ENCODE measurements at regions not wholly inside any gene's neighbourhood (a gene's known extent, or its start where the extent isn't known, plus 50 kb on each side); places are given as distances from the start of the nearest gene placed in this dataset.
"Not testable (repeated sequence)": the region's sequence is repeated elsewhere in the genome, so short reads cannot be mapped to it uniquely, and the experiment has no call there.

- no peak overlapping the region for H3K9ac ChIP-seq (ENCODE audit: low read length in 5 of 5)
- H3K4me3 ChIP-seq (ENCODE audit: low read depth in 1 of 5, low read length in 5 of 5): no peak overlapping the region
- H3K9me3 ChIP-seq (ENCODE audit: control insufficient read depth in 5 of 5, low read length in 5 of 5): no peaks in the 10 kb centered on the region
- no peak overlapping the region for H3K27ac ChIP-seq (ENCODE audit: low read depth, low read length)
- H3K36me3 ChIP-seq (ENCODE audit: control insufficient read depth in 5 of 5, insufficient read depth in 5 of 5, low read length in 5 of 5): no peaks in the 10 kb centered on the region
- H3K27me3 ChIP-seq (ENCODE audit: control insufficient read depth in 5 of 5, insufficient read depth in 4 of 5, low read length in 5 of 5): no peaks in the 10 kb centered on the region
- no peaks in the 10 kb centered on the region for H3K4me1 ChIP-seq (ENCODE audit: control insufficient read depth in 5 of 5, insufficient read depth in 5 of 5, low read length in 5 of 5)
Observed at GRCh38 chr3:154889227-154889634, 190.9 kb upstream of the MME start.

- Histone ChIP-seq H3K4me3 (ENCODE audit: low read depth in 1 of 5, low read length in 5 of 5) (no peak overlapping the region), H3K9me3 (ENCODE audit: control insufficient read depth in 5 of 5, low read length in 5 of 5) (no peaks in the 10 kb centered on the region), H3K27ac (ENCODE audit: low read depth, low read length) (no peak overlapping the region), H3K9ac (ENCODE audit: low read length in 5 of 5) (no peak overlapping the region), H3K36me3 (ENCODE audit: control insufficient read depth in 5 of 5, insufficient read depth in 5 of 5, low read length in 5 of 5) (no peaks in the 10 kb centered on the region), H3K27me3 (ENCODE audit: control insufficient read depth in 5 of 5, insufficient read depth in 4 of 5, low read length in 5 of 5) (no peaks in the 10 kb centered on the region), H3K4me1 (ENCODE audit: control insufficient read depth in 5 of 5, insufficient read depth in 5 of 5, low read length in 5 of 5) (no peaks in the 10 kb centered on the region)
Observed at GRCh38 chr3:154887869-154888268, 192.2 kb upstream of the MME start.

GRCh38 chr3:154886437-154886836 is 193.7 kb upstream of the MME start:
- Histone ChIP-seq H3K9me3 (ENCODE audit: control insufficient read depth in 5 of 5, low read length in 5 of 5) (no peaks in the 10 kb centered on the region), H3K4me3 (ENCODE audit: low read depth in 1 of 5, low read length in 5 of 5) (no peak overlapping the region), H3K36me3 (ENCODE audit: control insufficient read depth in 5 of 5, insufficient read depth in 5 of 5, low read length in 5 of 5) (no peaks in the 10 kb centered on the region), H3K27ac (ENCODE audit: low read depth, low read length) (no peak overlapping the region), H3K27me3 (ENCODE audit: control insufficient read depth in 5 of 5, insufficient read depth in 4 of 5, low read length in 5 of 5) (no peaks in the 10 kb centered on the region), H3K9ac (ENCODE audit: low read length in 5 of 5) (no peak overlapping the region), H3K4me1 (ENCODE audit: control insufficient read depth in 5 of 5, insufficient read depth in 5 of 5, low read length in 5 of 5) (no peaks in the 10 kb centered on the region)

DNA sequence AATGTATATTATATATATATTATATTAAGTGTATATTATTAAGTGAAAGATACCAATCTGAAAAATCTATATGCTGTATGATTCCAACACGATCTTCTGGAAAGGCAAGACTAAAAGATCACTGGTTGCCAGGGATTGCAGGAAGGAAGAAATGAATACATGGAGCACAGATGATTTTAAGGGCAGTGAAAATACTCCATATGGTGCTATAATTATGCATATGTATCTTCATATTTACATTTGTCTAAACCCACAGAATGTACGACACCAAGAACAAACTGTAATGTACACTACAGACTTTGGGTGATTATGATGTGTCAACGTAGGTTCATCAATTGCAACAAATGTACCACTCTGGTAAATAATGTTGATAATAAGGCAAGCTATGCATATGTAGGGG is 194.7 kb upstream of the MME start:
- Histone ChIP-seq H3K27me3 (ENCODE audit: control insufficient read depth in 5 of 5, insufficient read depth in 4 of 5, low read length in 5 of 5) (no peaks in the 10 kb centered on the region), H3K4me1 (ENCODE audit: control insufficient read depth in 5 of 5, insufficient read depth in 5 of 5, low read length in 5 of 5) (no peaks in the 10 kb centered on the region), H3K9ac (ENCODE audit: low read length in 5 of 5) (no peak overlapping the region), H3K9me3 (ENCODE audit: control insufficient read depth in 5 of 5, low read length in 5 of 5) (no peaks in the 10 kb centered on the region), H3K36me3 (ENCODE audit: control insufficient read depth in 5 of 5, insufficient read depth in 5 of 5, low read length in 5 of 5) (no peaks in the 10 kb centered on the region), H3K4me3 (ENCODE audit: low read depth in 1 of 5, low read length in 5 of 5) (no peak overlapping the region), H3K27ac (ENCODE audit: low read depth, low read length) (no peak overlapping the region)

DNA sequence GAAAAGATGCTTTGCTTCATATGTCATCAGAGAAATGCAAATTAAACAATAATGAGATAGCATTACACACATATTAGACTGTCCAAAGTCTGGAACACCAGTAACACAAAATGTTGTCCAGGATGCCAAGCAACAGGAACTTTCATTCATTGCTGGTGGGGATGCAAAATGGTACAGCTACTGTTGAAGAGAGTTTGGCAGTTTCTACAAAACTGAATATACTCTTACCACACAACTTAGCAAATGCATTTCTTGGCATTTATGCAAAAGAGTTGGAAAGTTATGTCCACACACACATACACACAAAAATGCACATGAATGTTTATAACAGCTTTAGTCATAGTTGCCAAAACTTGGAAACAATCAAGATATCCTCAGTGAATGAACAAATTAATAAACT is 195.2 kb upstream of the MME start:
- no peaks in the 10 kb centered on the region for H3K27me3 ChIP-seq (ENCODE audit: control insufficient read depth in 5 of 5, insufficient read depth in 4 of 5, low read length in 5 of 5)
- no peak overlapping the region for H3K9ac ChIP-seq (ENCODE audit: low read length in 5 of 5)
- H3K36me3 ChIP-seq (ENCODE audit: control insufficient read depth in 5 of 5, insufficient read depth in 5 of 5, low read length in 5 of 5): no peaks in the 10 kb centered on the region
- H3K4me3 ChIP-seq (ENCODE audit: low read depth in 1 of 5, low read length in 5 of 5): no peak overlapping the region
- H3K9me3 ChIP-seq (ENCODE audit: control insufficient read depth in 5 of 5, low read length in 5 of 5): no peaks in the 10 kb centered on the region
- no peaks in the 10 kb centered on the region for H3K4me1 ChIP-seq (ENCODE audit: control insufficient read depth in 5 of 5, insufficient read depth in 5 of 5, low read length in 5 of 5)
- no peak overlapping the region for H3K27ac ChIP-seq (ENCODE audit: low read depth, low read length)

GRCh38 chr3:154875142-154875541 is 205.0 kb upstream of the MME start:
- H3K4me3 ChIP-seq (ENCODE audit: low read depth in 1 of 5, low read length in 5 of 5): no peak overlapping the region
- H3K4me1 ChIP-seq (ENCODE audit: control insufficient read depth in 5 of 5, insufficient read depth in 5 of 5, low read length in 5 of 5): peaks cover 0 to 9% (median 4%) of the 10 kb centered on the region in 5 donors
- H3K9me3 ChIP-seq (ENCODE audit: control insufficient read depth in 5 of 5, low read length in 5 of 5): no peaks in the 10 kb centered on the region
- H3K27me3 ChIP-seq (ENCODE audit: control insufficient read depth in 5 of 5, insufficient read depth in 4 of 5, low read length in 5 of 5): no peaks in the 10 kb centered on the region
- no peak overlapping the region for H3K27ac ChIP-seq (ENCODE audit: low read depth, low read length)
- peaks cover 0 to 4% (median 0%) of the 10 kb centered on the region in 5 donors for H3K36me3 ChIP-seq (ENCODE audit: control insufficient read depth in 5 of 5, insufficient read depth in 5 of 5, low read length in 5 of 5)
- no peak overlapping the region for H3K9ac ChIP-seq (ENCODE audit: low read length in 5 of 5)

GRCh38 chr3:154872696-154873095 is 207.4 kb upstream of the MME start:
- Histone ChIP-seq H3K27me3 (ENCODE audit: control insufficient read depth in 5 of 5, insufficient read depth in 4 of 5, low read length in 5 of 5) (no peaks in the 10 kb centered on the region), H3K4me3 (ENCODE audit: low read depth in 1 of 5, low read length in 5 of 5) (no peak overlapping the region), H3K9me3 (ENCODE audit: control insufficient read depth in 5 of 5, low read length in 5 of 5) (no peaks in the 10 kb centered on the region), H3K9ac (ENCODE audit: low read length in 5 of 5) (no peak overlapping the region), H3K36me3 (ENCODE audit: control insufficient read depth in 5 of 5, insufficient read depth in 5 of 5, low read length in 5 of 5) (peaks cover 0 to 4% (median 0%) of the 10 kb centered on the region in 5 donors), H3K4me1 (ENCODE audit: control insufficient read depth in 5 of 5, insufficient read depth in 5 of 5, low read length in 5 of 5) (peaks cover 0 to 9% (median 4%) of the 10 kb centered on the region in 5 donors), H3K27ac (ENCODE audit: low read depth, low read length) (no peak overlapping the region)

- no peak overlapping the region for H3K27ac ChIP-seq (ENCODE audit: low read depth, low read length)
- no peaks in the 10 kb centered on the region for H3K9me3 ChIP-seq (ENCODE audit: control insufficient read depth in 5 of 5, low read length in 5 of 5)
- H3K36me3 ChIP-seq (ENCODE audit: control insufficient read depth in 5 of 5, insufficient read depth in 5 of 5, low read length in 5 of 5): peaks cover 0 to 2% (median 0%) of the 10 kb centered on the region in 5 donors
- H3K4me3 ChIP-seq (ENCODE audit: low read depth in 1 of 5, low read length in 5 of 5): no peak overlapping the region
- peaks cover 0 to 9% (median 4%) of the 10 kb centered on the region in 5 donors for H3K4me1 ChIP-seq (ENCODE audit: control insufficient read depth in 5 of 5, insufficient read depth in 5 of 5, low read length in 5 of 5)
- H3K27me3 ChIP-seq (ENCODE audit: control insufficient read depth in 5 of 5, insufficient read depth in 4 of 5, low read length in 5 of 5): no peaks in the 10 kb centered on the region
- no peak overlapping the region for H3K9ac ChIP-seq (ENCODE audit: low read length in 5 of 5)
Observed at GRCh38 chr3:154872074-154872473, 208.0 kb upstream of the MME start.

DNA sequence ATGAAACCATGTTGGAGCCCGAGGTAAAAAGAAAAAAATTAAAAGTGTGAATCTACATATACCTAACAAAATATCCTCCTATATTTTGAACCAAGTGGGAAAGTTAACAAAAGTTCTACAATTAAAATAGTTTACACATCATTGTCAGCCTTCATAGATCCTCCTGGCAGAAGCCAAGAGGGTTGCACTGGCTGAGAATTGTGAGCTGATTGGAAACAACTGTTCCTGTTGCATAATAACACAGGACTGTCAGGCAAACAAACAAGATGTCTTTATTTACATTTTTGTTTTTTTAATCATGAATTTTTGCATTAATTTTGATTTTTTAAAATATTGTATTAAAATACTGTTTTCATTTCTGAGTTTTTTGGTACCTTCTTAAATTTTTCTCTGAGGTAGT is 215.2 kb upstream of the MME start:
- Histone ChIP-seq H3K4me1 (ENCODE audit: control insufficient read depth in 5 of 5, insufficient read depth in 5 of 5, low read length in 5 of 5) (no peaks in the 10 kb centered on the region), H3K9me3 (ENCODE audit: control insufficient read depth in 5 of 5, low read length in 5 of 5) (no peaks in the 10 kb centered on the region), H3K27me3 (ENCODE audit: control insufficient read depth in 5 of 5, insufficient read depth in 4 of 5, low read length in 5 of 5) (no peaks in the 10 kb centered on the region), H3K36me3 (ENCODE audit: control insufficient read depth in 5 of 5, insufficient read depth in 5 of 5, low read length in 5 of 5) (no peaks in the 10 kb centered on the region), H3K27ac (ENCODE audit: low read depth, low read length) (no peak overlapping the region), H3K9ac (ENCODE audit: low read length in 5 of 5) (no peak overlapping the region), H3K4me3 (ENCODE audit: low read depth in 1 of 5, low read length in 5 of 5) (no peak overlapping the region)

- no peaks in the 10 kb centered on the region for H3K27me3 ChIP-seq (ENCODE audit: control insufficient read depth in 5 of 5, insufficient read depth in 4 of 5, low read length in 5 of 5)
- no peak overlapping the region for H3K4me3 ChIP-seq (ENCODE audit: low read depth in 1 of 5, low read length in 5 of 5)
- H3K9me3 ChIP-seq (ENCODE audit: control insufficient read depth in 5 of 5, low read length in 5 of 5): no peaks in the 10 kb centered on the region
- H3K36me3 ChIP-seq (ENCODE audit: control insufficient read depth in 5 of 5, insufficient read depth in 5 of 5, low read length in 5 of 5): no peaks in the 10 kb centered on the region
- H3K9ac ChIP-seq (ENCODE audit: low read length in 5 of 5): no peak overlapping the region
- H3K4me1 ChIP-seq (ENCODE audit: control insufficient read depth in 5 of 5, insufficient read depth in 5 of 5, low read length in 5 of 5): no peaks in the 10 kb centered on the region
- H3K27ac ChIP-seq (ENCODE audit: low read depth, low read length): no peak overlapping the region
Observed at GRCh38 chr3:154862265-154862664, 217.9 kb upstream of the MME start.

DNA sequence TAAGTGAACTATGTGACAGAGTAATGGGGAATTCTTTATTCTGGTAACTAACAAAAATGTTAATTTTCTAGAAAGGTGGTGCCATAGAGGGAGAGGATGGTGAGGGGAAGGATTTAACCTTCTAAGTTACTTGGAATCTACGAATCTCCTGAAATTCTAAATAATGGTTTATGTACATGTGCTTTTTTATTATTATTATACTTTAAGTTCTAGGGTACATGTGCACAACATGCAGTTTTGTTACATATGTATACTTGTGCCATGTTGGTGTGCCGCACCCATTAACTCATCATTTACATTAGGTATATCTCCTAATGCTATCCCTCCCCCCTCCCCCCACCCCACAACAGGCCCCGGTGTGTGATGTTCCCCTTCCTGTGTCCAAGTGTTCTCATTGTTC is 227.1 kb upstream of the MME start:
- not testable (repeated sequence) for H3K9me3 ChIP-seq (ENCODE audit: control insufficient read depth in 5 of 5, low read length in 5 of 5); H3K36me3 ChIP-seq (ENCODE audit: control insufficient read depth in 5 of 5, insufficient read depth in 5 of 5, low read length in 5 of 5); H3K4me3 ChIP-seq (ENCODE audit: low read depth in 1 of 5, low read length in 5 of 5); H3K27ac ChIP-seq (ENCODE audit: low read depth, low read length); H3K9ac ChIP-seq (ENCODE audit: low read length in 5 of 5); H3K27me3 ChIP-seq (ENCODE audit: control insufficient read depth in 5 of 5, insufficient read depth in 4 of 5, low read length in 5 of 5); H3K4me1 ChIP-seq (ENCODE audit: control insufficient read depth in 5 of 5, insufficient read depth in 5 of 5, low read length in 5 of 5)
